H1 (cell line): ENCODE measurements at regions not wholly inside any gene's neighbourhood (a gene's known extent, or its start where the extent isn't known, plus 50 kb on each side); places are given as distances from the start of the nearest gene placed in this dataset.

Source experiments
- ASH2L ChIP-seq: fragments of 200-600, 300-600 bp; sonication (generic); IDR thresholded peaks from one replicate; pipeline ENCODE4 v1.7.1; 2017; ENCODE audit warnings: low read length
- CHD7 ChIP-seq: fragments of 300-600 bp; sonication (generic); IDR thresholded peaks from 2 replicates; pipeline ENCODE4 v1.7.1; 2012; ENCODE audit warnings: low read length, moderate library complexity, mild to moderate bottlenecking, inconsistent platforms; ENCODE audit not compliant: insufficient replicate concordance
- PHF8 ChIP-seq: fragments of 200-600 bp; sonication (generic); conservative IDR thresholded peaks from 2 replicates; pipeline ENCODE4 v1.7.1; 2012; ENCODE audit warnings: low read depth, mild to moderate bottlenecking, inconsistent platforms, low read length, moderate library complexity

- TF ChIP-seq CHD7 (no peak), PHF8 (no peak), ASH2L (no peak)
These were observed 136.8 kb upstream of the USP25 start (continued) for GRCh38 chr21:15592957-15593356.
